Suprapubic skin (tissue), 3 donors: ENCODE measurements at regions not wholly inside any gene's neighbourhood (a gene's known extent, or its start where the extent isn't known, plus 50 kb on each side); places are given as distances from the start of the nearest gene placed in this dataset.

Source experiments
- POLR2AphosphoS5 ChIP-seq, 3 donors: sonication (generic); formaldehyde crosslinking; IDR thresholded peaks; one replicate each; pipeline ENCODE4 v1.6.1; 2017; ENCODE audit warnings: antibody characterized with exemption in 3 of 3
- TF ChIP-seq, protein P1 (sequence below), 2 donors: fragments of 200-600 bp in 1 of 2; fragments of 450-650 bp in 1 of 2; sonication (generic) in 1 of 2; IDR thresholded peaks; one replicate each; pipeline ENCODE4 v1.5.1; 2016 to 2019; ENCODE audit warnings: antibody characterized with exemption in 2 of 2, mild to moderate bottlenecking in 1 of 2, moderate library complexity in 1 of 2

DNA sequence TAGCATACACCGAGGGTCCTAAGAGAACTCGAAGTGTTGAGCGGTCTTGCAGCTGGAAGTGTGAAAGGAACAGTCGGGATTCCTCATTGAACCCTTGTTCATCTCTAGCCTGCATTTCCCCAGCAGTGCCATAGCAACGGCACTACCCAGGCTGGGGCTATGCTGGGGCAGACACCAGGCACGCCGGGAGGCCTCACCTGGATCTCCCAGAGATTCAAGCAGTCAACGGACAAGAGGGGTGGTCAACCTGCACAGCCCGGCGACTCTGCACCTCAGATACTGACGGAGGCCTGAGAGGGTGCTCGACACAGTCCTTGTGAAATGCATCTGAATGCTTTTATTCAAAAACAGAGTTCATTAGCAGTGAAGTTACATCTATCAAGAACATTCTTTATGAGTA, 604.2 kb downstream of the GALR1 start:
- TF ChIP-seq, protein P1, sequence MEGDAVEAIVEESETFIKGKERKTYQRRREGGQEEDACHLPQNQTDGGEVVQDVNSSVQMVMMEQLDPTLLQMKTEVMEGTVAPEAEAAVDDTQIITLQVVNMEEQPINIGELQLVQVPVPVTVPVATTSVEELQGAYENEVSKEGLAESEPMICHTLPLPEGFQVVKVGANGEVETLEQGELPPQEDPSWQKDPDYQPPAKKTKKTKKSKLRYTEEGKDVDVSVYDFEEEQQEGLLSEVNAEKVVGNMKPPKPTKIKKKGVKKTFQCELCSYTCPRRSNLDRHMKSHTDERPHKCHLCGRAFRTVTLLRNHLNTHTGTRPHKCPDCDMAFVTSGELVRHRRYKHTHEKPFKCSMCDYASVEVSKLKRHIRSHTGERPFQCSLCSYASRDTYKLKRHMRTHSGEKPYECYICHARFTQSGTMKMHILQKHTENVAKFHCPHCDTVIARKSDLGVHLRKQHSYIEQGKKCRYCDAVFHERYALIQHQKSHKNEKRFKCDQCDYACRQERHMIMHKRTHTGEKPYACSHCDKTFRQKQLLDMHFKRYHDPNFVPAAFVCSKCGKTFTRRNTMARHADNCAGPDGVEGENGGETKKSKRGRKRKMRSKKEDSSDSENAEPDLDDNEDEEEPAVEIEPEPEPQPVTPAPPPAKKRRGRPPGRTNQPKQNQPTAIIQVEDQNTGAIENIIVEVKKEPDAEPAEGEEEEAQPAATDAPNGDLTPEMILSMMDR (IDR thresholded peaks at IDR 0.05), result no peak
- no peak for TF ChIP-seq POLR2AphosphoS5 (IDR thresholded peaks at IDR 0.05)
